IgD-negative memory B cell (primary cell): ENCODE measurements at regions not wholly inside any gene's neighbourhood (a gene's known extent, or its start where the extent isn't known, plus 50 kb on each side); places are given as distances from the start of the nearest gene placed in this dataset.

Source experiments
- H3K27ac Mint-ChIP-seq, 3 donors: one replicate each; pipeline ENCODE4 v1.8.0; 2020 to 2022; ENCODE audit warnings: mild to moderate bottlenecking in 3 of 3, mixed read lengths in 3 of 3, moderate library complexity in 1 of 3
- H3K27me3 Mint-ChIP-seq: one replicate; pipeline ENCODE4 v1.8.0; 2021; ENCODE audit warnings: mixed read lengths
- H3K36me3 Mint-ChIP-seq: one replicate; pipeline ENCODE4 v1.8.0; 2020; ENCODE audit warnings: mild to moderate bottlenecking, mixed read lengths
- H3K4me1 Mint-ChIP-seq, 3 donors: one replicate each; pipeline ENCODE4 v1.8.0; 2020 to 2022; ENCODE audit warnings: mixed read lengths in 3 of 3, mild to moderate bottlenecking in 1 of 3
- H3K4me3 Mint-ChIP-seq, 4 donors: one replicate each; pipeline ENCODE4 v1.8.0; 2020 to 2022; ENCODE audit warnings: mild to moderate bottlenecking in 4 of 4, mixed read lengths in 4 of 4, moderate library complexity in 3 of 4
- H3K9me3 Mint-ChIP-seq, 3 donors: one replicate each; pipeline ENCODE4 v1.8.0; 2020 to 2021; ENCODE audit warnings: mixed read lengths in 3 of 3, mild to moderate bottlenecking in 1 of 3

GRCh38 chr1:218964471-218965185 is 209.1 kb upstream of the LYPLAL1 start:
- Mint-ChIP-seq H3K9me3 (peaks cover 0 to 3% (median 0%) of the 10 kb centered on the region in 3 donors), H3K27me3 (no peaks in the 10 kb centered on the region), H3K36me3 (no peaks in the 10 kb centered on the region), H3K4me3 (no peak overlapping the region), H3K27ac (peak overlapping the region in 1 of 3 donors; percentile 2), H3K4me1 (peaks cover 0 to 2% (median 0%) of the 10 kb centered on the region in 3 donors)

- no peak overlapping the region for H3K4me3 Mint-ChIP-seq
- H3K36me3 Mint-ChIP-seq: no peaks in the 10 kb centered on the region
- no peak overlapping the region for H3K27ac Mint-ChIP-seq
- H3K4me1 Mint-ChIP-seq: peaks cover 0 to 3% (median 0%) of the 10 kb centered on the region in 3 donors
- peaks cover 0 to 3% (median 0%) of the 10 kb centered on the region in 3 donors for H3K9me3 Mint-ChIP-seq
- H3K27me3 Mint-ChIP-seq: no peaks in the 10 kb centered on the region
These were observed 207.9 kb upstream of the LYPLAL1 start for GRCh38 chr1:218965821-218966220.

- Mint-ChIP-seq H3K4me3 (no peak overlapping the region), H3K9me3 (peaks cover 0 to 3% (median 0%) of the 10 kb centered on the region in 3 donors), H3K4me1 (peaks cover 0 to 3% (median 0%) of the 10 kb centered on the region in 3 donors), H3K36me3 (no peaks in the 10 kb centered on the region), H3K27ac (no peak overlapping the region), H3K27me3 (no peaks in the 10 kb centered on the region)
These were observed 206.4 kb upstream of the LYPLAL1 start for GRCh38 chr1:218967254-218967653.

GRCh38 chr1:218967836-218968235 is 205.8 kb upstream of the LYPLAL1 start:
- Mint-ChIP-seq H3K36me3 (peaks cover 1% of the 10 kb centered on the region), H3K4me1 (peaks cover 0 to 3% (median 0%) of the 10 kb centered on the region in 3 donors), H3K27me3 (no peaks in the 10 kb centered on the region), H3K27ac (no peak overlapping the region), H3K4me3 (no peak overlapping the region), H3K9me3 (peaks cover 0 to 3% (median 2%) of the 10 kb centered on the region in 3 donors)

- peaks cover 0 to 3% (median 2%) of the 10 kb centered on the region in 3 donors for H3K9me3 Mint-ChIP-seq
- H3K4me3 Mint-ChIP-seq: no peak overlapping the region
- peaks cover 0 to 3% (median 0%) of the 10 kb centered on the region in 3 donors for H3K4me1 Mint-ChIP-seq
- H3K27me3 Mint-ChIP-seq: no peaks in the 10 kb centered on the region
- H3K36me3 Mint-ChIP-seq: peaks cover 1% of the 10 kb centered on the region
- no peak overlapping the region for H3K27ac Mint-ChIP-seq
These were observed 204.7 kb upstream of the LYPLAL1 start for GRCh38 chr1:218969006-218969405.

- peaks cover 0 to 3% (median 0%) of the 10 kb centered on the region in 3 donors for H3K4me1 Mint-ChIP-seq
- no peak overlapping the region for H3K27ac Mint-ChIP-seq
- H3K27me3 Mint-ChIP-seq: no peaks in the 10 kb centered on the region
- peaks cover 1% of the 10 kb centered on the region for H3K36me3 Mint-ChIP-seq
- peaks cover 0 to 3% (median 2%) of the 10 kb centered on the region in 3 donors for H3K9me3 Mint-ChIP-seq
- H3K4me3 Mint-ChIP-seq: no peak overlapping the region
These were observed 203.2 kb upstream of the LYPLAL1 start for GRCh38 chr1:218970397-218970990.

GRCh38 chr1:218971156-218971555 is 202.5 kb upstream of the LYPLAL1 start:
- Mint-ChIP-seq H3K27me3 (no peaks in the 10 kb centered on the region), H3K4me1 (peaks cover 0 to 3% (median 0%) of the 10 kb centered on the region in 3 donors), H3K27ac (no peak overlapping the region), H3K9me3 (peaks cover 0 to 3% (median 2%) of the 10 kb centered on the region in 3 donors), H3K36me3 (peaks cover 1% of the 10 kb centered on the region), H3K4me3 (peak overlapping the region in 1 of 4 donors; percentile 13)

GRCh38 chr1:218980881-218981280 is 192.8 kb upstream of the LYPLAL1 start:
- no peaks in the 10 kb centered on the region for H3K27me3 Mint-ChIP-seq
- no peaks in the 10 kb centered on the region for H3K36me3 Mint-ChIP-seq
- no peaks in the 10 kb centered on the region for H3K4me1 Mint-ChIP-seq
- no peak overlapping the region for H3K27ac Mint-ChIP-seq
- H3K9me3 Mint-ChIP-seq: no peaks in the 10 kb centered on the region
- H3K4me3 Mint-ChIP-seq: no peak overlapping the region

GRCh38 chr1:218982482-218982881 is 191.2 kb upstream of the LYPLAL1 start:
- no peaks in the 10 kb centered on the region for H3K4me1 Mint-ChIP-seq
- H3K27ac Mint-ChIP-seq: no peak overlapping the region
- peaks cover under 1% of the 10 kb centered on the region for H3K27me3 Mint-ChIP-seq
- no peaks in the 10 kb centered on the region for H3K9me3 Mint-ChIP-seq
- no peak overlapping the region for H3K4me3 Mint-ChIP-seq
- H3K36me3 Mint-ChIP-seq: no peaks in the 10 kb centered on the region

GRCh38 chr1:218983433-218983832 is 190.2 kb upstream of the LYPLAL1 start:
- peaks cover 2% of the 10 kb centered on the region for H3K27me3 Mint-ChIP-seq
- H3K4me3 Mint-ChIP-seq: no peak overlapping the region
- H3K9me3 Mint-ChIP-seq: peaks cover under 1 to 2% (median under 1%) of the 10 kb centered on the region in 3 donors
- no peaks in the 10 kb centered on the region for H3K4me1 Mint-ChIP-seq
- H3K36me3 Mint-ChIP-seq: no peaks in the 10 kb centered on the region
- H3K27ac Mint-ChIP-seq: no peak overlapping the region

- Mint-ChIP-seq H3K36me3 (no peaks in the 10 kb centered on the region), H3K4me1 (no peaks in the 10 kb centered on the region), H3K9me3 (peaks cover 2 to 3% (median 2%) of the 10 kb centered on the region in 3 donors), H3K27me3 (peaks cover 2% of the 10 kb centered on the region), H3K27ac (no peak overlapping the region), H3K4me3 (no peak overlapping the region)
These were observed 189.8 kb upstream of the LYPLAL1 start for GRCh38 chr1:218983848-218984247.

- Mint-ChIP-seq H3K36me3 (no peaks in the 10 kb centered on the region), H3K4me1 (no peaks in the 10 kb centered on the region), H3K27me3 (peaks cover 2% of the 10 kb centered on the region), H3K27ac (no peak overlapping the region), H3K4me3 (no peak overlapping the region), H3K9me3 (peaks cover 2 to 7% (median 2%) of the 10 kb centered on the region in 3 donors)
These were observed 188.2 kb upstream of the LYPLAL1 start for GRCh38 chr1:218985424-218985984.

- no peaks in the 10 kb centered on the region for H3K4me1 Mint-ChIP-seq
These were observed 186.9 kb upstream of the LYPLAL1 start for GRCh38 chr1:218986816-218987215.

GRCh38 chr1:218990019-218990418 is 183.7 kb upstream of the LYPLAL1 start:
- Mint-ChIP-seq H3K36me3 (no peaks in the 10 kb centered on the region), H3K27me3 (peaks cover 2% of the 10 kb centered on the region), H3K4me1 (no peaks in the 10 kb centered on the region), H3K4me3 (no peak overlapping the region), H3K9me3 (peaks cover 2 to 7% (median 2%) of the 10 kb centered on the region in 3 donors), H3K27ac (no peak overlapping the region)

More at GRCh38 chr1:218986816-218987215, 186.9 kb upstream of the LYPLAL1 start:
- peaks cover 2 to 7% (median 2%) of the 10 kb centered on the region in 3 donors for H3K9me3 Mint-ChIP-seq
- H3K27me3 Mint-ChIP-seq: peaks cover 2% of the 10 kb centered on the region
- no peak overlapping the region for H3K27ac Mint-ChIP-seq
- H3K36me3 Mint-ChIP-seq: no peaks in the 10 kb centered on the region
- H3K4me3 Mint-ChIP-seq: no peak overlapping the region

- H3K9me3 Mint-ChIP-seq: peaks cover 2 to 7% (median 2%) of the 10 kb centered on the region in 3 donors
- no peak overlapping the region for H3K4me3 Mint-ChIP-seq
- H3K27ac Mint-ChIP-seq: no peak overlapping the region
- peaks cover 2% of the 10 kb centered on the region for H3K27me3 Mint-ChIP-seq
- no peaks in the 10 kb centered on the region for H3K36me3 Mint-ChIP-seq
- no peaks in the 10 kb centered on the region for H3K4me1 Mint-ChIP-seq
These were observed 182.6 kb upstream of the LYPLAL1 start for GRCh38 chr1:218991089-218991488.
